HCT116 (cell line): ENCODE measurements at regions not wholly inside any gene's neighbourhood (a gene's known extent, or its start where the extent isn't known, plus 50 kb on each side); places are given as distances from the start of the nearest gene placed in this dataset.

Experiments used
- ATAC-seq: fragments of 200-7000 bp; cut with Tn5 transposase; 2 replicates; pipeline ENCODE4 v1.9.1; 2020; ENCODE audit warnings: mild to moderate bottlenecking, moderate library complexity
- BruUV-seq: library from RNA; stranded (reverse); fragments of 400-500 nt; replicated peaks from 2 replicates; lab custom pipeline; 2021; lab: Mats Ljungman, UMichigan
- CTCF ChIA-PET: fragments of 300-600 bp; sonication (Branson Sonifier 250); formaldehyde crosslinking; loops from one replicate; lab custom pipeline; 2021; ENCODE audit warnings: antibody characterized with exemption; lab: Charles Lee
- POLR2A ChIA-PET: fragments of 300-600, 350-600 bp; sonication (Branson Sonifier 250); formaldehyde crosslinking; loops from one replicate; lab custom pipeline; 2021; ENCODE audit warnings: antibody characterized with exemption; lab: Charles Lee
- RAD21 ChIA-PET, 2 experiments: fragments of 300-600 bp; sonication (Branson Sonifier 250); formaldehyde crosslinking; loops; one replicate each; lab custom pipeline; 2023; ENCODE audit warnings: low total read pairs in 2 of 2; ENCODE audit not compliant: uncharacterized antibody in 2 of 2, unreplicated experiment in 2 of 2, low non-redundant PET in 1 of 2; lab: Charles Lee
- DNase-seq: peaks from one replicate; pipeline ENCODE4 v3.0.0-alpha.2; 2010; ENCODE audit warnings: low read depth, low spot score
- H2AFZ ChIP-seq: fragments of 200-600 bp; shearing (Covaris generic), sonication (generic); 2 replicates; pipeline ENCODE4 v1.6.1; 2017; ENCODE audit warnings: low read depth, mixed run types, mixed read lengths, antibody characterized with exemption, low read length; ENCODE audit not compliant: poor library complexity, severe bottlenecking
- H3K27ac ChIP-seq: 2 replicates; pipeline ENCODE4 v1.5.1; 2012; ENCODE audit warnings: low read depth, low read length
- H3K27me3 ChIP-seq: fragments of 200-600 bp; sonication (generic); 2 replicates; pipeline ENCODE4 v1.6.1; 2016; ENCODE audit warnings: mixed run types, low read length, mixed read lengths; ENCODE audit not compliant: insufficient read depth
- H3K36me3 ChIP-seq, 2 experiments: fragments of 200-500 bp in 1 of 2; fragments of 200-600 bp in 1 of 2; sonication (Bioruptor generic) in 1 of 2; sonication (generic) in 1 of 2; 2 replicates each; pipeline versions ENCODE4 v1.5.1 to v1.6.1; 2014 to 2016; ENCODE audit warnings: low read length in 2 of 2, inconsistent platforms in 1 of 2, mixed read lengths in 1 of 2, mixed run types in 1 of 2; ENCODE audit not compliant: insufficient read depth in 2 of 2, control insufficient read depth in 1 of 2
- H3K4me1 ChIP-seq, 2 experiments: fragments of 200-600 bp in 1 of 2; sonication (generic) in 1 of 2; 2 replicates each; pipeline versions ENCODE4 v1.5.1 to v1.6.1; 2012 to 2017; ENCODE audit warnings: low read length in 2 of 2, inconsistent platforms in 1 of 2, mild to moderate bottlenecking in 1 of 2, mixed read lengths in 1 of 2, mixed run types in 1 of 2, moderate library complexity in 1 of 2; ENCODE audit not compliant: insufficient read depth in 2 of 2, control insufficient read depth in 1 of 2
- H3K4me2 ChIP-seq: fragments of 200-600 bp; sonication (generic); 2 replicates; pipeline ENCODE4 v1.6.1; 2017; ENCODE audit warnings: mixed run types, low read length, mixed read lengths
- H3K4me3 ChIP-seq, 2 experiments: fragments of 200-600 bp in 1 of 2; sonication (generic) in 1 of 2; replicated peaks in 1 of 2; 2 replicates each; pipeline ENCODE4 v1.5.1; 2011 to 2016; ENCODE audit warnings: low read length in 2 of 2, control low read depth in 1 of 2, low read depth in 1 of 2, mild to moderate bottlenecking in 1 of 2, mixed read lengths in 1 of 2, mixed run types in 1 of 2
- H3K79me2 ChIP-seq: fragments of 200-600 bp; sonication (generic); 2 replicates; pipeline ENCODE4 v1.6.1; 2017; ENCODE audit warnings: mild to moderate bottlenecking, mixed run types, low read length, moderate library complexity, mixed read lengths; ENCODE audit not compliant: insufficient read depth
- H3K9ac ChIP-seq: fragments of 200-600 bp; sonication (generic); 2 replicates; pipeline ENCODE4 v1.6.1; 2016; ENCODE audit warnings: low read length, mixed read lengths
- H3K9me2 ChIP-seq: fragments of 200-600 bp; sonication (generic), shearing (Covaris generic); 2 replicates; pipeline ENCODE4 v1.6.1; 2017; ENCODE audit warnings: mixed run types, mild to moderate bottlenecking, moderate library complexity; ENCODE audit not compliant: insufficient read depth
- H3K9me3 ChIP-seq, 2 experiments: fragments of 200-500 bp in 1 of 2; fragments of 200-600 bp in 1 of 2; sonication (Bioruptor generic) in 1 of 2; sonication (generic) in 1 of 2; 2 replicates each; pipeline ENCODE4 v1.6.1; 2014 to 2017; ENCODE audit warnings: low read length in 2 of 2, mixed read lengths in 2 of 2, inconsistent platforms in 1 of 2, low read depth in 1 of 2, mild to moderate bottlenecking in 1 of 2, mixed run types in 1 of 2, moderate library complexity in 1 of 2; ENCODE audit not compliant: control insufficient read depth in 1 of 2, insufficient read depth in 1 of 2
- H4K20me1 ChIP-seq: fragments of 200-600 bp; sonication (generic), shearing (Covaris generic); 2 replicates; pipeline ENCODE4 v1.6.1; 2017; ENCODE audit warnings: mixed run types, mild to moderate bottlenecking, moderate library complexity; ENCODE audit not compliant: insufficient read depth
- CBX3 ChIP-seq: IDR thresholded peaks from 2 replicates; pipeline ENCODE4 v1.6.1; 2012; ENCODE audit warnings: low read depth
- CEBPB ChIP-seq: IDR thresholded peaks from 2 replicates; pipeline ENCODE4 v1.6.1; 2012; ENCODE audit warnings: low read depth
- EGR1 ChIP-seq: IDR thresholded peaks from 2 replicates; pipeline ENCODE4 v1.6.1; 2012; ENCODE audit warnings: low read depth
- ELF1 ChIP-seq: IDR thresholded peaks from 2 replicates; pipeline ENCODE4 v1.6.1; 2012; ENCODE audit warnings: low read depth, borderline replicate concordance
- EZH2 ChIP-seq: fragments of 200-600 bp; sonication (generic); IDR thresholded peaks from 2 replicates; pipeline ENCODE4 v1.6.1; 2017; ENCODE audit warnings: antibody characterized with exemption, mixed run types
- JUND ChIP-seq: IDR thresholded peaks from 2 replicates; pipeline ENCODE4 v1.6.1; 2012
- POLR2AphosphoS5 ChIP-seq: IDR thresholded peaks from 2 replicates; pipeline ENCODE4 v1.6.1; 2011; ENCODE audit warnings: mild to moderate bottlenecking, low read depth, low read length, moderate library complexity
- REST ChIP-seq: IDR thresholded peaks from 2 replicates; pipeline ENCODE4 v1.6.1; 2012; ENCODE audit warnings: low read depth
- SIN3A ChIP-seq: IDR thresholded peaks from 2 replicates; pipeline ENCODE4 v1.6.1; 2012; ENCODE audit warnings: low read depth
- SRF ChIP-seq: IDR thresholded peaks from 2 replicates; pipeline ENCODE4 v1.6.1; 2012; ENCODE audit warnings: low read depth
- TCF7L2 ChIP-seq: IDR thresholded peaks from 2 replicates; pipeline ENCODE4 v1.7.0; 2011; ENCODE audit warnings: borderline replicate concordance, inconsistent platforms; ENCODE audit not compliant: insufficient read depth, insufficient read length; ENCODE audit errors: extremely low read depth
- ZBTB33 ChIP-seq: IDR thresholded peaks from 2 replicates; pipeline ENCODE4 v1.6.1; 2011; ENCODE audit warnings: mild to moderate bottlenecking, low read length, moderate library complexity; ENCODE audit not compliant: insufficient replicate concordance; ENCODE audit errors: extremely low read depth
- ZNF274 ChIP-seq: fragments of 200-500 bp; sonication (Bioruptor generic); IDR thresholded peaks from 2 replicates; pipeline ENCODE4 v1.6.1; 2014; ENCODE audit warnings: mild to moderate bottlenecking, low read depth, low read length, inconsistent platforms
- intact Hi-C: fragments of 100-400 bp; cut with micrococcal nuclease; formaldehyde crosslinking; loops from 2 replicates; pipeline ENCODE4 v1.10.0; 2022
- TF ChIP-seq, protein P1 (sequence below): IDR thresholded peaks from 2 replicates; pipeline ENCODE4 v1.6.1; 2012

DNA sequence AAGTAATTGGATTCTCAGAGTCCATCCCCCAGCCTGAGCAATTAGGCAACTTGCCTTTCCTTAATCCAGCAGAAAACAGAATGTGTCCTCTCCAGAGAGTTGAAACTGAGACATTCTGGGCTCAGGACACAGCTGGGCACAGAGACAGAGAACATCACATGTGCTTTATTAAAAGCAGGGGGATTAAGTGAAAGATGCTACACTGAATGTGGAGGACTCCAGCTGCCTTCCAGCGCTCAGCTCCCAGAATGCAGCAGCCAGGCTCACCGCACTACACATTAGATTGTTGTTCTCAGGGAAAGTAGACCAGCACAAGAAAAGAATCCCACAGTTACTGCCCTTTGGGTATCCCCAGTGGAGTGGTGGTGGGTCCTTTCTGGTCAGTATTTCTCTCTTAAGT, 141.6 kb upstream of the IL12B start:
- BruUV-seq = no TSS peak
- Histone ChIP-seq H3K79me2 (no peaks in the 10 kb centered on the region), H3K4me3 (no peak overlapping the region), H4K20me1 (no peaks in the 10 kb centered on the region), H3K36me3 (no peaks in the 10 kb centered on the region), H2AFZ (no peak overlapping the region), H3K9ac (no peak overlapping the region), H3K9me3 (0 out of 4 replicates have a peak, but pooled peaks cover 0 to 7% of the 10 kb centered on the region in 2 experiments), H3K9me2 (no peaks in the 10 kb centered on the region), H3K4me2 (no peak overlapping the region), H3K27me3 (no peaks in the 10 kb centered on the region), H3K4me1 (no peaks in the 10 kb centered on the region), H3K27ac (no peak overlapping the region)
- RAD21 ChIA-PET = no interaction called here
- POLR2A ChIA-PET = no interaction called here
- TF ChIP-seq ELF1 (no peak), CBX3 (no peak), CEBPB (no peak), JUND (no peak), SRF (no peak), EGR1 (no peak), TCF7L2 (no peak), ZBTB33 (no peak), POLR2AphosphoS5 (no peak), REST (no peak), ZNF274 (no peak), EZH2 (no peak), SIN3A (no peak)
- TF ChIP-seq, protein P1, sequence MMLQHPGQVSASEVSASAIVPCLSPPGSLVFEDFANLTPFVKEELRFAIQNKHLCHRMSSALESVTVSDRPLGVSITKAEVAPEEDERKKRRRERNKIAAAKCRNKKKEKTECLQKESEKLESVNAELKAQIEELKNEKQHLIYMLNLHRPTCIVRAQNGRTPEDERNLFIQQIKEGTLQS = no peak
- ATAC-seq = no peak
- CTCF ChIA-PET = no interaction called here
- intact Hi-C loops = no loop called here
- DNase-seq = no peak
